OCI-LY7 (cell line): ENCODE measurements at regions not wholly inside any gene's neighbourhood (a gene's known extent, or its start where the extent isn't known, plus 50 kb on each side); places are given as distances from the start of the nearest gene placed in this dataset.

Experiments used
- CTCF ChIP-seq: fragments of 200-600 bp; sonication (generic); conservative IDR thresholded peaks from 2 replicates; pipeline ENCODE4 v1.5.1; 2014; ENCODE audit warnings: mild to moderate bottlenecking, antibody characterized with exemption, low read length, moderate library complexity, mixed read lengths
- EZH2phosphoT487 ChIP-seq: fragments of 200-600 bp; sonication (generic); IDR thresholded peaks from 2 replicates; pipeline ENCODE4 v1.6.1; 2018; ENCODE audit warnings: low read depth, borderline replicate concordance, mild to moderate bottlenecking, mixed run types, antibody characterized with exemption, low read length, moderate library complexity, mixed read lengths

GRCh38 chr16:60225541-60225940 is 1491.4 kb upstream of the GOT2 start:
- TF ChIP-seq CTCF, result no peak
- TF ChIP-seq EZH2phosphoT487, result no peak
